ENCODE measurements at regions not wholly inside any gene's neighbourhood (a gene's known extent, or its start where the extent isn't known, plus 50 kb on each side); places are given as distances from the start of the nearest gene placed in this dataset.

DNA sequence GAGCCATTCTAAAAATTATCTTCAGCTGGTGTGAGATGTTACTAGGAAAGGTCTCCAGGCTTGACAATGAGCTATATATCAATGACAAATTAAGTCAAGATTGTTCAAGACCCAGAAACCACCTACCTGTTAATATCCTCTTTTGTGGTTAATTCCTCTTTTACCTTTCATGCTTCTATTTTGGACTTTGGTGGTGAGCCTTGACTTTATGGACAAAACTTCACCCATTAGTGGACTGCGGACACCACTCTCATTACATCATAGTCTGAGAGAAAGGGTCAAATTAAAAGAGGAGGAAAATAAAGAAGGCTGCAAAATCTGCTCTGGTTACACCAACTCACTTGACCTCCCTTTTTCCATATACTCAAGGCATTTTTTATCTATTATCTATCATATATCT lies 271.5 kb upstream of the TTC14 start:
- DNase-seq = no peak
- Histone ChIP-seq H3K27ac (no peak overlapping the region), H3K4me1 (no peaks in the 10 kb centered on the region), H3K36me3 (no peaks in the 10 kb centered on the region), H3K9me3 (no peaks in the 10 kb centered on the region), H3K4me3 (no peak overlapping the region), H3K27me3 (no peaks in the 10 kb centered on the region)
- intact Hi-C loops (cut with DNase I; ENCODE audit: low total_unique reads) = no loop called here
- TF ChIP-seq, protein P1, sequence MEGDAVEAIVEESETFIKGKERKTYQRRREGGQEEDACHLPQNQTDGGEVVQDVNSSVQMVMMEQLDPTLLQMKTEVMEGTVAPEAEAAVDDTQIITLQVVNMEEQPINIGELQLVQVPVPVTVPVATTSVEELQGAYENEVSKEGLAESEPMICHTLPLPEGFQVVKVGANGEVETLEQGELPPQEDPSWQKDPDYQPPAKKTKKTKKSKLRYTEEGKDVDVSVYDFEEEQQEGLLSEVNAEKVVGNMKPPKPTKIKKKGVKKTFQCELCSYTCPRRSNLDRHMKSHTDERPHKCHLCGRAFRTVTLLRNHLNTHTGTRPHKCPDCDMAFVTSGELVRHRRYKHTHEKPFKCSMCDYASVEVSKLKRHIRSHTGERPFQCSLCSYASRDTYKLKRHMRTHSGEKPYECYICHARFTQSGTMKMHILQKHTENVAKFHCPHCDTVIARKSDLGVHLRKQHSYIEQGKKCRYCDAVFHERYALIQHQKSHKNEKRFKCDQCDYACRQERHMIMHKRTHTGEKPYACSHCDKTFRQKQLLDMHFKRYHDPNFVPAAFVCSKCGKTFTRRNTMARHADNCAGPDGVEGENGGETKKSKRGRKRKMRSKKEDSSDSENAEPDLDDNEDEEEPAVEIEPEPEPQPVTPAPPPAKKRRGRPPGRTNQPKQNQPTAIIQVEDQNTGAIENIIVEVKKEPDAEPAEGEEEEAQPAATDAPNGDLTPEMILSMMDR (IDR thresholded peaks at IDR 0.05) = no peak

DNA sequence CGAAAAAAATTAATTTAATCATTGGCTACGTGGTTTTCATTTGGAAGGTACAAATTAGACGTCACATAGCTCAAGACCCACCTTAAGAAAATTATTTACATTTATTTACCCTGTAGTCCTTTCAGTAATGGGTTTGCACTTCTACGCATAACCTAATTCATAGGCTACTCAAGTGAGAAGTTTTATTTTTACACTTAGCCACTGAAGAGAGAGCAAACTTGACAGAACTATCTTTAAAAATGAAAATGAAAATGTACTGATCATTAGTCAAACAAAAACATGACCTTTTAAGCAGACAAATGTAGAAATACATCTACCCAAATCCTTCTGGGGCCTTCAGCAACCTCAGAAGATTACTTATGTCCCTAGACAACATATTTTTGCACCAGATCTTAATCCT lies 269.4 kb upstream of the TTC14 start:
- H3K4me1 ChIP-seq = no peaks in the 10 kb centered on the region
- intact Hi-C loops (cut with DNase I; ENCODE audit: low total_unique reads) = no loop called here
- DNase-seq = no peak
- no peak overlapping the region for H3K27ac ChIP-seq
- TF ChIP-seq, protein P1 (IDR thresholded peaks at IDR 0.05) = no peak
- no peaks in the 10 kb centered on the region for H3K9me3 ChIP-seq
- H3K27me3 ChIP-seq = no peaks in the 10 kb centered on the region
- H3K4me3 ChIP-seq = no peak overlapping the region
- no peaks in the 10 kb centered on the region for H3K36me3 ChIP-seq

GRCh38 chr3:180335050-180335449 lies 266.9 kb upstream of the TTC14 start:
- H3K27ac ChIP-seq = no peak overlapping the region
- DNase-seq = no peak
- TF ChIP-seq, protein P1 (IDR thresholded peaks at IDR 0.05) = no peak
- no peaks in the 10 kb centered on the region for H3K9me3 ChIP-seq
- intact Hi-C loops (cut with DNase I; ENCODE audit: low total_unique reads) = no loop called here
- no peaks in the 10 kb centered on the region for H3K4me1 ChIP-seq
- H3K36me3 ChIP-seq = no peaks in the 10 kb centered on the region
- no peaks in the 10 kb centered on the region for H3K27me3 ChIP-seq
- no peak overlapping the region for H3K4me3 ChIP-seq

GRCh38 chr3:180340395-180340794 lies 261.6 kb upstream of the TTC14 start:
- Histone ChIP-seq H3K36me3 (no peaks in the 10 kb centered on the region), H3K4me3 (no peak overlapping the region), H3K9me3 (no peaks in the 10 kb centered on the region), H3K27me3 (no peaks in the 10 kb centered on the region), H3K4me1 (no peaks in the 10 kb centered on the region), H3K27ac (no peak overlapping the region)
- no peak for DNase-seq
- intact Hi-C loops (cut with DNase I; ENCODE audit: low total_unique reads) = no loop called here
- TF ChIP-seq, protein P1 (IDR thresholded peaks at IDR 0.05) = no peak

GRCh38 chr3:180341516-180341915 lies 260.4 kb upstream of the TTC14 start:
- Histone ChIP-seq H3K36me3 (no peaks in the 10 kb centered on the region), H3K9me3 (no peaks in the 10 kb centered on the region), H3K27me3 (no peaks in the 10 kb centered on the region), H3K4me1 (no peaks in the 10 kb centered on the region), H3K4me3 (no peak overlapping the region), H3K27ac (no peak overlapping the region)
- intact Hi-C loops (cut with DNase I; ENCODE audit: low total_unique reads) = no loop called here
- TF ChIP-seq, protein P1 (IDR thresholded peaks at IDR 0.05) = no peak
- no peak for DNase-seq

GRCh38 chr3:180351601-180352000 lies 250.4 kb upstream of the TTC14 start:
- TF ChIP-seq, protein P1 (IDR thresholded peaks at IDR 0.05) = no peak
- no peak overlapping the region for H3K27ac ChIP-seq
- H3K4me1 ChIP-seq = no peaks in the 10 kb centered on the region
- no peaks in the 10 kb centered on the region for H3K36me3 ChIP-seq
- no peak for DNase-seq
- intact Hi-C loops (cut with DNase I; ENCODE audit: low total_unique reads) = no loop called here
- no peak overlapping the region for H3K4me3 ChIP-seq
- no peaks in the 10 kb centered on the region for H3K27me3 ChIP-seq
- no peaks in the 10 kb centered on the region for H3K9me3 ChIP-seq

Measured in tibial artery (tissue), 4 donors.